Karpas-422 (cell line): ENCODE measurements at regions not wholly inside any gene's neighbourhood (a gene's known extent, or its start where the extent isn't known, plus 50 kb on each side); places are given as distances from the start of the nearest gene placed in this dataset.

Source experiments
- DNase-seq: peaks from one replicate; pipeline ENCODE4 v3.0.0-alpha.2; 2015
- H2AFZ ChIP-seq: fragments of 200-600 bp; sonication (generic); 2 replicates; pipeline ENCODE4 v1.6.1; 2014; ENCODE audit warnings: antibody characterized with exemption, low read length, mixed read lengths
- H3K27ac ChIP-seq: fragments of 200-600 bp; sonication (generic); 2 replicates; pipeline ENCODE4 v1.5.1; 2014; ENCODE audit warnings: mild to moderate bottlenecking, low read length, moderate library complexity
- H3K27me3 ChIP-seq: fragments of 200-600 bp; sonication (generic); 2 replicates; pipeline ENCODE4 v1.6.1; 2014; ENCODE audit warnings: low read length, mixed read lengths
- H3K36me3 ChIP-seq: fragments of 200-600 bp; sonication (generic); 2 replicates; pipeline ENCODE4 v1.6.1; 2014; ENCODE audit warnings: low read length, mixed read lengths; ENCODE audit not compliant: insufficient read depth
- H3K4me1 ChIP-seq: fragments of 200-600 bp; sonication (generic); 2 replicates; pipeline ENCODE4 v1.6.1; 2014; ENCODE audit warnings: mild to moderate bottlenecking, low read length, mixed read lengths
- H3K4me2 ChIP-seq: fragments of 200-600 bp; sonication (generic); 2 replicates; pipeline ENCODE4 v1.6.1; 2014; ENCODE audit warnings: low read length, low read depth, mild to moderate bottlenecking; ENCODE audit not compliant: poor library complexity, severe bottlenecking
- H3K4me3 ChIP-seq: fragments of 200-600 bp; sonication (generic); 2 replicates; pipeline ENCODE4 v1.5.1; 2014; ENCODE audit warnings: mild to moderate bottlenecking, antibody characterized with exemption, low read length, mixed read lengths
- H3K79me2 ChIP-seq: fragments of 200-600 bp; sonication (generic); 2 replicates; pipeline ENCODE4 v1.6.1; 2014; ENCODE audit warnings: mild to moderate bottlenecking, low read length, mixed read lengths
- H3K9ac ChIP-seq: fragments of 200-600 bp; sonication (generic); 2 replicates; pipeline ENCODE4 v1.6.0; 2014; ENCODE audit warnings: low read length
- H3K9me2 ChIP-seq: fragments of 200-600 bp; sonication (generic), shearing (Covaris generic); replicated peaks from 2 replicates; pipeline ENCODE4 v1.6.0; 2014; ENCODE audit warnings: mild to moderate bottlenecking, low read length, moderate library complexity; ENCODE audit not compliant: insufficient read depth
- H3K9me3 ChIP-seq: fragments of 300-700, 200-600 bp; sonication (generic); 2 replicates; pipeline ENCODE4 v1.6.1; 2014; ENCODE audit warnings: low read length, mixed read lengths
- H4K20me1 ChIP-seq: fragments of 200-600 bp; sonication (generic); 2 replicates; pipeline ENCODE4 v1.6.1; 2014; ENCODE audit warnings: mild to moderate bottlenecking, antibody characterized with exemption, low read length, low read depth; ENCODE audit not compliant: insufficient read depth

- no peak overlapping the region for H3K4me2 ChIP-seq
- no peaks in the 10 kb centered on the region for H3K79me2 ChIP-seq
- no peaks in the 10 kb centered on the region for H3K9me2 ChIP-seq
- H3K36me3 ChIP-seq: no peaks in the 10 kb centered on the region
- H2AFZ ChIP-seq: no peak overlapping the region
- no peak overlapping the region for H3K9ac ChIP-seq
- no peaks in the 10 kb centered on the region for H3K4me1 ChIP-seq
- DNase-seq: no peak
- H3K27me3 ChIP-seq: no peaks in the 10 kb centered on the region
- no peak overlapping the region for H3K4me3 ChIP-seq
- H4K20me1 ChIP-seq: no peaks in the 10 kb centered on the region
- H3K9me3 ChIP-seq: no peaks in the 10 kb centered on the region
- H3K27ac ChIP-seq: no peak overlapping the region
These were observed 162.2 kb downstream of the RRAGC start for GRCh38 chr1:38697387-38697786.

GRCh38 chr1:38696371-38696770 is 163.2 kb downstream of the RRAGC start:
- H4K20me1 ChIP-seq: no peaks in the 10 kb centered on the region
- H3K36me3 ChIP-seq: no peaks in the 10 kb centered on the region
- H3K9me2 ChIP-seq: no peaks in the 10 kb centered on the region
- DNase-seq: no peak
- H3K9ac ChIP-seq: no peak overlapping the region
- no peaks in the 10 kb centered on the region for H3K4me1 ChIP-seq
- H3K4me2 ChIP-seq: no peak overlapping the region
- H3K27me3 ChIP-seq: no peaks in the 10 kb centered on the region
- H3K9me3 ChIP-seq: no peaks in the 10 kb centered on the region
- H3K79me2 ChIP-seq: no peaks in the 10 kb centered on the region
- no peak overlapping the region for H3K4me3 ChIP-seq
- no peak overlapping the region for H2AFZ ChIP-seq
- no peak overlapping the region for H3K27ac ChIP-seq

- Histone ChIP-seq H2AFZ (no peak overlapping the region), H3K36me3 (no peaks in the 10 kb centered on the region), H3K4me1 (no peaks in the 10 kb centered on the region), H3K4me2 (no peak overlapping the region), H3K27me3 (no peaks in the 10 kb centered on the region), H3K9ac (no peak overlapping the region), H4K20me1 (no peaks in the 10 kb centered on the region), H3K27ac (no peak overlapping the region), H3K9me2 (no peaks in the 10 kb centered on the region), H3K9me3 (no peaks in the 10 kb centered on the region), H3K4me3 (no peak overlapping the region), H3K79me2 (no peaks in the 10 kb centered on the region)
- no peak for DNase-seq
These were observed 165.8 kb downstream of the RRAGC start for GRCh38 chr1:38693759-38694158.

GRCh38 chr1:38693031-38693430 is 166.5 kb downstream of the RRAGC start:
- Histone ChIP-seq H3K9ac (no peak overlapping the region), H3K4me3 (no peak overlapping the region), H3K9me2 (no peaks in the 10 kb centered on the region), H3K4me1 (no peaks in the 10 kb centered on the region), H2AFZ (no peak overlapping the region), H3K27me3 (no peaks in the 10 kb centered on the region), H3K27ac (no peak overlapping the region), H3K4me2 (no peak overlapping the region), H3K79me2 (no peaks in the 10 kb centered on the region), H3K36me3 (no peaks in the 10 kb centered on the region), H3K9me3 (no peaks in the 10 kb centered on the region), H4K20me1 (no peaks in the 10 kb centered on the region)
- no peak for DNase-seq

- H3K36me3 ChIP-seq: no peaks in the 10 kb centered on the region
- no peak for DNase-seq
These were observed 168.7 kb downstream of the RRAGC start for GRCh38 chr1:38690790-38691449.

GRCh38 chr1:38686927-38687255 is 172.7 kb downstream of the RRAGC start:
- no peaks in the 10 kb centered on the region for H3K79me2 ChIP-seq
- no peaks in the 10 kb centered on the region for H3K9me3 ChIP-seq
- no peak overlapping the region for H3K4me3 ChIP-seq
- H2AFZ ChIP-seq: no peak overlapping the region
- H3K36me3 ChIP-seq: no peaks in the 10 kb centered on the region
- no peaks in the 10 kb centered on the region for H3K4me1 ChIP-seq
- DNase-seq: no peak
- H3K4me2 ChIP-seq: no peak overlapping the region
- no peak overlapping the region for H3K9ac ChIP-seq
- H3K9me2 ChIP-seq: no peaks in the 10 kb centered on the region
- H3K27ac ChIP-seq: no peak overlapping the region
- no peaks in the 10 kb centered on the region for H4K20me1 ChIP-seq
- no peaks in the 10 kb centered on the region for H3K27me3 ChIP-seq

More at GRCh38 chr1:38690790-38691449, 168.7 kb downstream of the RRAGC start:
- Histone ChIP-seq H3K27ac (no peak overlapping the region), H3K4me3 (no peak overlapping the region), H2AFZ (no peak overlapping the region), H4K20me1 (no peaks in the 10 kb centered on the region), H3K79me2 (no peaks in the 10 kb centered on the region), H3K4me2 (no peak overlapping the region), H3K27me3 (no peaks in the 10 kb centered on the region), H3K9me3 (no peaks in the 10 kb centered on the region), H3K4me1 (no peaks in the 10 kb centered on the region), H3K9ac (no peak overlapping the region), H3K9me2 (no peaks in the 10 kb centered on the region)

- Histone ChIP-seq H4K20me1 (no peaks in the 10 kb centered on the region), H3K27me3 (no peaks in the 10 kb centered on the region), H3K9me3 (no peaks in the 10 kb centered on the region), H3K27ac (no peak overlapping the region), H3K9me2 (no peaks in the 10 kb centered on the region), H3K9ac (no peak overlapping the region), H3K4me2 (no peak overlapping the region), H3K4me1 (no peaks in the 10 kb centered on the region), H3K36me3 (no peaks in the 10 kb centered on the region), H2AFZ (no peak overlapping the region), H3K4me3 (no peak overlapping the region), H3K79me2 (no peaks in the 10 kb centered on the region)
- DNase-seq: no peak
These were observed 173.2 kb downstream of the RRAGC start for GRCh38 chr1:38686167-38686926.

GRCh38 chr1:38685388-38685787 is 174.2 kb downstream of the RRAGC start:
- Histone ChIP-seq H4K20me1 (no peaks in the 10 kb centered on the region), H3K9me3 (no peaks in the 10 kb centered on the region), H3K4me3 (no peak overlapping the region), H3K27ac (no peak overlapping the region), H2AFZ (no peak overlapping the region), H3K9me2 (no peaks in the 10 kb centered on the region), H3K9ac (no peak overlapping the region), H3K4me2 (no peak overlapping the region), H3K36me3 (no peaks in the 10 kb centered on the region), H3K27me3 (no peaks in the 10 kb centered on the region), H3K79me2 (no peaks in the 10 kb centered on the region), H3K4me1 (no peaks in the 10 kb centered on the region)
- no peak for DNase-seq
